ENCODE measurements at regions not wholly inside any gene's neighbourhood (a gene's known extent, or its start where the extent isn't known, plus 50 kb on each side); places are given as distances from the start of the nearest gene placed in this dataset.

GRCh38 chr14:86333493-86333892 is 803.5 kb downstream of the FLRT2 start:
- TF ChIP-seq CTCF (IDR thresholded peaks at IDR 0.05; ENCODE audit: low read length) (no peak), EZH2 (optimal IDR thresholded peaks at IDR 0.05; ENCODE audit: low read depth, low read length) (no peak), EZH2phosphoT487 (IDR thresholded peaks at IDR 0.05; ENCODE audit: low read length) (no peak)
